ENCODE measurements at regions not wholly inside any gene's neighbourhood (a gene's known extent, or its start where the extent isn't known, plus 50 kb on each side); places are given as distances from the start of the nearest gene placed in this dataset.

GRCh38 chr7:118777308-118777707, 552.8 kb downstream of the ANKRD7 start:
- no peak overlapping the region for H3K4me3 ChIP-seq (ENCODE audit: low read length)
- DNase-seq (ENCODE audit: low read depth) = no peak
- TF ChIP-seq CTCF (conservative IDR thresholded peaks at IDR 0.05; ENCODE audit: low read length) = no peak

- no peak for DNase-seq (ENCODE audit: low read depth)
- H3K4me3 ChIP-seq (ENCODE audit: low read length) = no peak overlapping the region
- TF ChIP-seq CTCF (conservative IDR thresholded peaks at IDR 0.05; ENCODE audit: low read length) = no peak
Measured at GRCh38 chr7:118792682-118793081, 568.2 kb downstream of the ANKRD7 start.

- no peak for TF ChIP-seq CTCF (conservative IDR thresholded peaks at IDR 0.05; ENCODE audit: low read length)
- no peak for DNase-seq (ENCODE audit: low read depth)
Measured at GRCh38 chr7:118793582-118793981, 569.1 kb downstream of the ANKRD7 start.

GRCh38 chr7:118794419-118794818, 569.9 kb downstream of the ANKRD7 start:
- TF ChIP-seq CTCF (conservative IDR thresholded peaks at IDR 0.05; ENCODE audit: low read length) = no peak
- no peak for DNase-seq (ENCODE audit: low read depth)
- H3K4me3 ChIP-seq (ENCODE audit: low read length) = no peak overlapping the region

More at GRCh38 chr7:118793582-118793981, 569.1 kb downstream of the ANKRD7 start:
- H3K4me3 ChIP-seq (ENCODE audit: low read length) = no peak overlapping the region

GRCh38 chr7:118801366-118801765, 576.9 kb downstream of the ANKRD7 start:
- no peak for TF ChIP-seq CTCF (conservative IDR thresholded peaks at IDR 0.05; ENCODE audit: low read length)
- H3K4me3 ChIP-seq (ENCODE audit: low read length) = no peak overlapping the region
- DNase-seq (ENCODE audit: low read depth) = no peak

GRCh38 chr7:118802726-118803125, 578.2 kb downstream of the ANKRD7 start:
- TF ChIP-seq CTCF (conservative IDR thresholded peaks at IDR 0.05; ENCODE audit: low read length) = no peak
- no peak for DNase-seq (ENCODE audit: low read depth)
- H3K4me3 ChIP-seq (ENCODE audit: low read length) = no peak overlapping the region

- no peak overlapping the region for H3K4me3 ChIP-seq (ENCODE audit: low read length)
- no peak for DNase-seq (ENCODE audit: low read depth)
- TF ChIP-seq CTCF (conservative IDR thresholded peaks at IDR 0.05; ENCODE audit: low read length) = no peak
Measured at GRCh38 chr7:118826246-118826645, 601.7 kb downstream of the ANKRD7 start.
